Activated T-helper 17 cell treated with anti-CD3 and anti-CD28 coated beads, Interleukin-2, amount 50 U/mL, for 72 hours (primary cell): ENCODE measurements at regions not wholly inside any gene's neighbourhood (a gene's known extent, or its start where the extent isn't known, plus 50 kb on each side); places are given as distances from the start of the nearest gene placed in this dataset.

Source experiments
- ATAC-seq: fragments of 150-1000 bp; cut with Tn5 transposase; replicated peaks from 2 replicates; pipeline ENCODE4 v1.10.0; 2021; ENCODE audit warnings: mild to moderate bottlenecking, moderate library complexity
- H3K27ac Mint-ChIP-seq: one replicate; pipeline ENCODE4 v1.8.0; 2022; ENCODE audit warnings: mixed read lengths
- H3K27me3 Mint-ChIP-seq: one replicate; pipeline ENCODE4 v1.8.0; 2022; ENCODE audit warnings: mixed read lengths
- H3K36me3 Mint-ChIP-seq: one replicate; pipeline ENCODE4 v1.8.0; 2022; ENCODE audit warnings: low read depth, mild to moderate bottlenecking, mixed read lengths
- H3K4me1 Mint-ChIP-seq: one replicate; pipeline ENCODE4 v1.8.0; 2022; ENCODE audit warnings: mixed read lengths
- H3K4me3 Mint-ChIP-seq: one replicate; pipeline ENCODE4 v1.8.0; 2022; ENCODE audit warnings: mild to moderate bottlenecking, mixed read lengths
- H3K9me3 Mint-ChIP-seq: one replicate; pipeline ENCODE4 v1.8.0; 2022; ENCODE audit warnings: mixed read lengths

DNA sequence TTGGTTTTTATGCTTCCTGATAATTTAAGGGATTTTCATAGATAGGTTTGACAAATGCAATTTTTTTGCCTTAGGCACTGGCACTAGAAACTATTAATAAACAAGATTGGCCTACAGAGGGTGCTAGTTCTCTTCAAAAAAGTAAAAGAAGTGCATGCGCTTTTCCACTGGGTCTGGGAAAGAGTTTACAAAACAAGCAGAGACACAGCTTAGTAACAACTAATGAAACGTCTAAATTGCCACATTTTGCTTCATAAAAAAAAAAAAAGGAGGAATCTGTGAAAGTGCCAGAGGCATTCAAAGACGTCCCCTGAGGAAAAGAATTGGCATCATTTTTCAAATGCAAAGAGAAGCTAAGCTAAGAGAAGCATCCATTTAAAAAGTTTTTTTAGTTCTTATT is 58.3 kb upstream of the EEA1 start:
- Mint-ChIP-seq H3K4me3 (peak overlapping the region; percentile 27), H3K9me3 (no peaks in the 10 kb centered on the region), H3K36me3 (no peaks in the 10 kb centered on the region), H3K27ac (peak overlapping the region; percentile 66), H3K4me1 (peaks cover 12% of the 10 kb centered on the region), H3K27me3 (peaks cover 4% of the 10 kb centered on the region)
- no peak for ATAC-seq

DNA sequence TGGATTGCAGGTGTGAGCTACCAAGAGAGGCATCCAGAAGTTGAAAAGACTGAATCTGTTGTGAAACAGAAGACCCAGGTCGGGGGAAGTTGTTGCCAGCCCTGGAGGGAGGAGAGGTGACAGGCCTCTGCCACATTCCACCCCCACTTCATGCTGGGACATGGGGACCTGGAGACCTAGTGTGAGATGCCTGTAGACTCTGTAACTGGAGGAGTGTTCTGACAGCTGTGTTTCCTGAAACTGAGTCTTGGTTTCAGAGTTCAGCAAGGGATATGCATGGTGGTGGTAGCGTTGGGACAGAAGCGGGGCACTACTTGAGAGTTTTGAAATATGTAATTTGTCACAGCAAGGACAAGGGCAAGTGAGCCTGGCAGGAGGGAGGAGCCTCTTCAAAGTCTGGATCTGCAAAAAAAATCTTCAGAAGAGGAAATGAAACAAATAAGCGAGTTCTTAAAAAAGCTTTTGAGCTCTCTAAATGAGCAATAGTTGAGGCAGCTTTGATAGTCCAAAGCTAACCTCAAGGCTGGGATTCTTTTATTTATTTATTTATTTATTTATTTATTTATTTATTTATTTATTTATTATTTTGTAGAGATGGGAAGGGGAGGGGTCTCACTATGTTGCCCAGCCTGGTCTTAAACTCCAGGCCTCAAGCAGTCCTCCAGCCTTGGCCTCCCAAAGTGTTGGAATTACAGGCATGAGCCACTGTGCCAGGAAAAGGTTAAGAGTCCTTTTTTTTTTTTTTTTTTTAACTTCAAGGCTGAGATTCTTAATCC is 58.9 kb upstream of the EEA1 start:
- peak overlapping the region; percentile 66 for H3K27ac Mint-ChIP-seq
- H3K27me3 Mint-ChIP-seq: peaks cover 4% of the 10 kb centered on the region
- ATAC-seq: peak; percentile 77
- peak overlapping the region; percentile 27 for H3K4me3 Mint-ChIP-seq
- no peaks in the 10 kb centered on the region for H3K9me3 Mint-ChIP-seq
- peaks cover 12% of the 10 kb centered on the region for H3K4me1 Mint-ChIP-seq
- no peaks in the 10 kb centered on the region for H3K36me3 Mint-ChIP-seq

DNA sequence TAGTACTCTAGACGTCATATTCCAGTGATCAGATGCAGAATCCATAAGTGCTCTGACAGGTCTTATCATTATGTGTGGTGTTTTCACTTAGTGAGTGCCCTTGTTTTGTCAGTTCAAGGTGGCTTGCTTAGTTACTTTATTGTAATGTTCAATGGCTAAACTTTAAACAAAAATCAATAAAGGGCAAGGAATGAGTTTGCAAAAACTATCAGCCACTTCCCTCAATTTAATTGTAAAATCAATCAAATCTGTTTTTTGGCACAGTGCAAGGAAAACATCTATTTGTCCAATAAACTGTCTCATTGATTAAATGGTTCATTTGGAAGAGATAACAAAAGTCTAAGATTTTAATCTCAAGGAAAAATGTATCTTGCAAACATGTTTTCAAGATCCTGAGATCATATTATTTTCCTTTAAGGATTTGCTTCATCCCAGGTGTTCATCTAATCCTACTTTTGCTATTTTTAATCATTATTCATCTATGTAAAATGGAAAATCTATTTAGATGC is 59.6 kb upstream of the EEA1 start:
- Mint-ChIP-seq H3K4me1 (peaks cover 12% of the 10 kb centered on the region), H3K36me3 (no peaks in the 10 kb centered on the region), H3K9me3 (no peaks in the 10 kb centered on the region), H3K4me3 (no peak overlapping the region), H3K27me3 (peaks cover 3% of the 10 kb centered on the region), H3K27ac (peak overlapping the region; percentile 96)
- no peak for ATAC-seq

DNA sequence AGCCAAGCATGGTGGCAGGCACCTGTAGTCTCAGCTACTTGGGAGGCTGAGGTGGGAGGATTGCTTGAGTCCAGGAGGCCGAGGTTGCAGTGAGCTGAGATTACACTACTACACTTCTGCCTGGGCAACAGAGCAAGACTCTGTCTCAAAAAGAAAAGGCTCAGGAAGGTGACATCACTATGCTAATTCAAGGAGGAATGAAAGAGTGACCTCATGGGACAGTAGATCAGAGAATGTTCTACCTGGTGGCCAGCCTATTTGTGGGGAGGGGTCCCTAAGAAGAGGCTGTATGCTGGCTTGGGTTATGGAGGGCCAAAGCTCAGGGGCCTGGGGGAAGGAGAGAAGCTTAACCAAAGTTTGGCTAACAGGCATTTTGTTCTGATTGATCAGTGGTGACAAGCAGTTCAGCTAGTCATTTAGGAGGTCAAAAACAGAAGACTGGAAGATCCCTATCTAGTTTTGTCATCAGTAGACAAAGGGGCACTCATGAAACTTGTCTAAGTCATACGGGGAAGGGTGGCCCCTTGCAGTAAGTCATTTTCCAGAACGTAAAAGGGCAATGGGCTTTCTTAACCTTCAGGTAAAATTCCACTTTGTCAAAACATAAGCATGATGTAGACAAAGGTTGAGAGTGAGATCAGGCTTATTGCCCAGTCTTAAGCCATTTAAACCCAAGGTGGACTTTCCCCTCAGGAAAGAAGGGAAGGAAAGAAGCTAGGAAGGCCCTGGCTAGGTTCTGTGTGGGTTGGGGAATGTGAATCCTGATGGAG is 60.8 kb upstream of the EEA1 start:
- peak overlapping the region; percentile 96 for H3K27ac Mint-ChIP-seq

GRCh38 chr12:92991134-92991533 is 62.0 kb upstream of the EEA1 start:
- Mint-ChIP-seq H3K9me3 (no peaks in the 10 kb centered on the region), H3K4me3 (no peak overlapping the region), H3K4me1 (peaks cover 12% of the 10 kb centered on the region), H3K27ac (no peak overlapping the region), H3K36me3 (no peaks in the 10 kb centered on the region), H3K27me3 (no peaks in the 10 kb centered on the region)
- ATAC-seq: no peak

More for the DNA sequence above, 60.8 kb upstream of the EEA1 start:
- no peaks in the 10 kb centered on the region for H3K9me3 Mint-ChIP-seq
- H3K4me3 Mint-ChIP-seq: peak overlapping the region; percentile 24
- H3K27me3 Mint-ChIP-seq: no peaks in the 10 kb centered on the region
- peaks cover 12% of the 10 kb centered on the region for H3K4me1 Mint-ChIP-seq
- H3K36me3 Mint-ChIP-seq: no peaks in the 10 kb centered on the region
- peak; percentile 81 for ATAC-seq

GRCh38 chr12:92992041-92992440 is 62.9 kb upstream of the EEA1 start:
- Mint-ChIP-seq H3K4me1 (peaks cover 12% of the 10 kb centered on the region), H3K36me3 (no peaks in the 10 kb centered on the region), H3K9me3 (no peaks in the 10 kb centered on the region), H3K27me3 (no peaks in the 10 kb centered on the region), H3K27ac (no peak overlapping the region), H3K4me3 (no peak overlapping the region)
- ATAC-seq: no peak

DNA sequence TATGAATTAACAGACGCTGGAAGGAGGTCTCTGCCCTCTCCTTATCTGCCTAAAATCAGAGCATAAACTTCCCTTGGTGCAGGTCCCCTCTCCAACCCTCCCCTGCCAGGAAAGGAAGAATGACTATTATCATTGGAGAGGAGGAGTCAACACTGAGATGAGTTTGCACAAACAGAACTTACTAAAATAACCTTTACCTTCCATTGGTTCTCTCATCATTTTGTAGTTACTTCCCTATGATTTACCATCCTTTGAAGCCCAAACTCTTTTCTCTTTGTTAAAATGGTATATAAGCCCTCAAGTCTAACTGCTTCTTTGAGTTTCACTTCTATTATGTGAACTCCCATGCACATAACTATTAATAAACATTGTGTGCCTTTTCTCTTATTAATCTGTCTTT is 64.2 kb upstream of the EEA1 start:
- no peaks in the 10 kb centered on the region for H3K27me3 Mint-ChIP-seq
- no peaks in the 10 kb centered on the region for H3K36me3 Mint-ChIP-seq
- no peaks in the 10 kb centered on the region for H3K9me3 Mint-ChIP-seq
- H3K4me1 Mint-ChIP-seq: peaks cover 7% of the 10 kb centered on the region
- no peak overlapping the region for H3K4me3 Mint-ChIP-seq
- ATAC-seq: no peak
- H3K27ac Mint-ChIP-seq: no peak overlapping the region

DNA sequence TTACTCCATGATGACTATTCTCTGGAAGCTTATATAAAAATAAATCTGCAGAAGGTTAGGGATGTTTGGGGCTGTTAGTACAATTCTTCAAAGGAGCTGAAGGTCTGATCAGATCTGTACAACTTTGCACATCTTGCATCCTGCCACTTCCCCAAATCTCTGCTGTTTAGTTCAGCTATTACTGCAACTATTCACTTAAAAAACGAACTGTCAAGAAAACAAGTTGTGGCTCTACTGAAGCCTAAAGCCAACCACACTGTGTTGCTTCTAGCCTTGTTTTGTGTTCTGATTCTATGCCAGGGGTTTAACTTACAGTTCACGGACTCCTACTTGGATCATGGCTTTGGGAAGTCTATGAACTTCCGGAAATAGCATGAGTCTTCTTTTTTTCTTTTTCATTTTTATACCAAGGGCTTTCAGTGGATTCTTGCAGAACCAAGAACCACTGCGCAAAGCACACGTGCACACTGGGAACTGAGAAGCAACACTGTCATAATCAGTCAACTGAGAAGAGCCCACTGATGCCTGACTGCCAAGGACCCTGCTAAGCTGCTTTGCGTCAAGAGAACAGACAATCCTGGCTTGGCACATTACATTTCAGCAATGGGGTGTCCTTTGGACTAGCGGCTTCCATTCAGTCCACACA is 66.3 kb upstream of the EEA1 start:
- ATAC-seq: no peak
- H3K27me3 Mint-ChIP-seq: no peaks in the 10 kb centered on the region

GRCh38 chr12:93000026-93000425 is 70.9 kb upstream of the EEA1 start:
- ATAC-seq: no peak

More for the DNA sequence above, 66.3 kb upstream of the EEA1 start:
- no peaks in the 10 kb centered on the region for H3K9me3 Mint-ChIP-seq
- no peaks in the 10 kb centered on the region for H3K36me3 Mint-ChIP-seq
- H3K4me3 Mint-ChIP-seq: no peak overlapping the region
- H3K27ac Mint-ChIP-seq: no peak overlapping the region
- H3K4me1 Mint-ChIP-seq: peaks cover under 1% of the 10 kb centered on the region

GRCh38 chr12:93001407-93001806 is 72.3 kb upstream of the EEA1 start:
- H3K36me3 Mint-ChIP-seq: no peaks in the 10 kb centered on the region
- no peak for ATAC-seq
- H3K27ac Mint-ChIP-seq: no peak overlapping the region
- no peaks in the 10 kb centered on the region for H3K4me1 Mint-ChIP-seq
- H3K27me3 Mint-ChIP-seq: no peaks in the 10 kb centered on the region
- H3K4me3 Mint-ChIP-seq: no peak overlapping the region
- no peaks in the 10 kb centered on the region for H3K9me3 Mint-ChIP-seq

More at GRCh38 chr12:93000026-93000425, 70.9 kb upstream of the EEA1 start:
- H3K27ac Mint-ChIP-seq: no peak overlapping the region
- H3K4me1 Mint-ChIP-seq: no peaks in the 10 kb centered on the region
- no peak overlapping the region for H3K4me3 Mint-ChIP-seq
- H3K36me3 Mint-ChIP-seq: no peaks in the 10 kb centered on the region
- H3K9me3 Mint-ChIP-seq: no peaks in the 10 kb centered on the region
- H3K27me3 Mint-ChIP-seq: no peaks in the 10 kb centered on the region

DNA sequence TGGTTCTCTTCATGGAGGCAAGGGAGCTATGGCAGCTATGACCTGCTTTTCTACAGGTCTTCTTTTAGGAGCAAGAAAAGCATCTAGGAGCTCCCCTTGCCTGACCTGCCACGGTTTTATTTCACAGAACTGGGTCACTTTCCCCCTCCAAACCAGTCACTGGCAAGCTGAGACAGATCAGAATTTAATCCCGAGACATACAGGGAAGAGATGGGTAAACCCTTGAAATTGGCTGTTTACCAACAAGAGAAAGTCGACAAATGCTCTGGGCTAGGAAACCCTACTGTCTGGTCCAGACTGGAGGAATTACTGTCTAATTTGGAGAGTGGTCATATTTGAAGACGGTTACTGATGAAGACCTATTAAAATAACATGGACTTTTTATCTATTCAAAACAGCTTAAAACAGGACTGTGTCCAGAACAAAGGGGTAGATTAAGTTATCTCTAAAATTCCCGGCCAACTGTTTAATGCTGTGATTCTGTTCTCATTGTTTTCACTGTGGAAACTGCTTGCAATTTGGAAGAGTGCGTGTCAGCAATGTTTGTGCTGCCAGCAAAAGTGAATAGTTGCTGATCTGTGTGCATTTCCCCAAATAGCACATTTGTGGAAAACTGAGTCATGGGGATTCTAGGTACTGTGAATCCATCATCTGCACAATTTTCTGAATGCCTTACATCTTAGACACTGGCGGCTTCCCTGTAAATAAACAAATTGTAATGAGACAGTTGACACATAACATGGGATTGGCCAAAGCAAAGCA is 73.4 kb upstream of the EEA1 start:
- Mint-ChIP-seq H3K27ac (no peak overlapping the region), H3K4me1 (no peaks in the 10 kb centered on the region), H3K9me3 (no peaks in the 10 kb centered on the region), H3K4me3 (no peak overlapping the region), H3K27me3 (no peaks in the 10 kb centered on the region), H3K36me3 (no peaks in the 10 kb centered on the region)
- no peak for ATAC-seq

GRCh38 chr12:93003531-93004239 is 74.6 kb upstream of the EEA1 start:
- H3K27ac Mint-ChIP-seq: no peak overlapping the region
- H3K27me3 Mint-ChIP-seq: no peaks in the 10 kb centered on the region
- H3K4me1 Mint-ChIP-seq: no peaks in the 10 kb centered on the region
- H3K9me3 Mint-ChIP-seq: no peaks in the 10 kb centered on the region
- no peak overlapping the region for H3K4me3 Mint-ChIP-seq
- no peak for ATAC-seq
- no peaks in the 10 kb centered on the region for H3K36me3 Mint-ChIP-seq

DNA sequence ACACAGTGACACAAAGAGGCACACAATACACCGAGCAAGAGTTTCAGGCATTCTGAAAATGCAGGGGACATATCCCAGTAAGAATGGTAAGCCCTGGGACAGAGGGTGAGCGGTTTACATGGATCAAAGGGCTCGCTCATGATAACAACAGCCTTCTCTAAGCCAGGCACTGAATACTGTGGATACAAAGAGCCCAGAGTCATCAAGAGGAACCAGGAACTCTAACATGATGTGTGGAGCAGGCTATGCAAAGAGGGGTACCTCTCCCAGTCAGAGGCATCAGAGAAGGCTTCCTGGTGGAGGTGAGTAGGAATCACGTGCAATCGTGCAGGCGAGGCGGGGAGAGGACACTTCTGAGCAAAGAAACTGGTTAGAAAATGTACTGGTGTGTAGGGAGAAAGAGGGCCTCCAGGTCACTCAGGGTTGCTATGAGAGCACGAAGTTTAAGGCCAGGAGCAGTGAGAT is 76.9 kb upstream of the EEA1 start:
- Mint-ChIP-seq H3K36me3 (no peaks in the 10 kb centered on the region), H3K4me3 (no peak overlapping the region), H3K4me1 (no peaks in the 10 kb centered on the region), H3K9me3 (no peaks in the 10 kb centered on the region), H3K27me3 (no peaks in the 10 kb centered on the region), H3K27ac (no peak overlapping the region)
- ATAC-seq: no peak
